ENCODE measurements at regions not wholly inside any gene's neighbourhood (a gene's known extent, or its start where the extent isn't known, plus 50 kb on each side); places are given as distances from the start of the nearest gene placed in this dataset.
"Not testable (repeated sequence)": the region's sequence is repeated elsewhere in the genome, so short reads cannot be mapped to it uniquely, and the experiment has no call there.

DNA sequence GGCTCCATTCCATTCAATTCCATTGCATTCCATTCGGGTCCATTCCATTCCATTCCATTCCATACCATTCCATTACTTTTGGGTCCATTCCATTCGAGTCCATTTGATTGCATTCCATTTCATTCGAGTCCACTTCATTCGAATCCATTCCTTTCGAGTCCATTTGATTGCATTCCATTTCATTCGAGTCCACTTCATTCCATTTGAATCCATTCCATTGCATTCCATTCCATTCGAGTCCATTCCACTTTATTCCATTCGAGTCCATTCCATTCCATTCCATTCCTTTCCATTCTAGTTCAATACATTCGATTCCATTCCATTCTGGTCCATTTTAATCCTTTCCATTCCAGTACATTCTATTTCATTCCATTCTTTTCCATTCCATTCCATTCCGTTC is 334.0 kb downstream of the ZNF33B start:
- H3K4me1 Mint-ChIP-seq, result peaks cover 0 to 23% (median 3%) of the 10 kb centered on the region in 3 donors
- DNase-seq (no peak), ATAC-seq (ENCODE audit: low read depth in 2 of 2) (no peak)
- H3K9me3 Mint-ChIP-seq, result peaks cover 88 to 98% (median 94%) of the 10 kb centered on the region in 7 donors
- H3K27ac Mint-ChIP-seq, result no peak overlapping the region
- H3K4me3 Mint-ChIP-seq, result no peak overlapping the region
- H3K27me3 Mint-ChIP-seq, result no peaks in the 10 kb centered on the region
- peaks cover 0 to 100% of the 10 kb centered on the region in 2 donors for H3K36me3 Mint-ChIP-seq

- DNase-seq; H3K4me1 Mint-ChIP-seq; H3K36me3 Mint-ChIP-seq; H3K4me3 Mint-ChIP-seq; H3K27me3 Mint-ChIP-seq; ATAC-seq (ENCODE audit: low read depth in 2 of 2); H3K27ac Mint-ChIP-seq: not testable (repeated sequence)
- H3K9me3 Mint-ChIP-seq, result peaks cover 0 to 14% (median 5%) of the 10 kb centered on the region in 7 donors
Observed at GRCh38 chr10:42281896-42282295, 356.5 kb downstream of the ZNF33B start.

- H3K27me3 Mint-ChIP-seq; H3K4me1 Mint-ChIP-seq; ATAC-seq (ENCODE audit: low read depth in 2 of 2); H3K36me3 Mint-ChIP-seq; DNase-seq; H3K27ac Mint-ChIP-seq; H3K4me3 Mint-ChIP-seq: not testable (repeated sequence)
- H3K9me3 Mint-ChIP-seq, result peaks cover 0 to 18% (median 14%) of the 10 kb centered on the region in 7 donors
Observed at GRCh38 chr10:42269788-42270187, 368.6 kb downstream of the ZNF33B start.

- not testable (repeated sequence) for DNase-seq; H3K27me3 Mint-ChIP-seq; H3K36me3 Mint-ChIP-seq; H3K4me3 Mint-ChIP-seq; H3K4me1 Mint-ChIP-seq; H3K27ac Mint-ChIP-seq; ATAC-seq (ENCODE audit: low read depth in 2 of 2)
- peaks cover 0 to 41% (median 23%) of the 10 kb centered on the region in 7 donors for H3K9me3 Mint-ChIP-seq
Observed at GRCh38 chr10:42263259-42263658, 375.1 kb downstream of the ZNF33B start.

DNA sequence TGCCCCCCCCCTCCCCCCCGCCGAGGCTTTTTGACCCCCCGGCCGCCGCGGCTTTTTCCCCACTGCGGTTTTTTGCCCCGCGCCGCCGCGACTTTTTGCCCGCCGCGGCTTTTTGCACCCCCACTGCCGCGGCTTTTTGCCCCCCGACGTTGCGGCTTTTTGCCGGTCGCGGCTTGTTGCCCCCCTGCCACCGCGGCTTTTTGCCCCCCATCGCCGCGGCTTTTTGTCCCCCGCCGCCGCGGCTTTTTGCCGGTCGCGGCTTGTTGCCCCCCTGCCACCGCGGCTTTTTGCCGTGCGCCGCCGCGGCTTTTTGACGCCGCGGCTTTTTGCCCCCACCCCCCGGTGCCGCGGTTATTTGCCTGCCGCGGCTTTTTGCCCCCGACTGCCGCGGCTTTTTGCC is 395.4 kb downstream of the ZNF33B start:
- not testable (repeated sequence) for H3K4me3 Mint-ChIP-seq; DNase-seq; ATAC-seq (ENCODE audit: low read depth in 2 of 2); H3K27ac Mint-ChIP-seq; H3K36me3 Mint-ChIP-seq; H3K4me1 Mint-ChIP-seq
- Mint-ChIP-seq H3K9me3 (peaks cover 0 to 21% (median 8%) of the 10 kb centered on the region in 7 donors), H3K27me3 (peaks cover 0 to 34% (median 0%) of the 10 kb centered on the region in 3 donors)

DNA sequence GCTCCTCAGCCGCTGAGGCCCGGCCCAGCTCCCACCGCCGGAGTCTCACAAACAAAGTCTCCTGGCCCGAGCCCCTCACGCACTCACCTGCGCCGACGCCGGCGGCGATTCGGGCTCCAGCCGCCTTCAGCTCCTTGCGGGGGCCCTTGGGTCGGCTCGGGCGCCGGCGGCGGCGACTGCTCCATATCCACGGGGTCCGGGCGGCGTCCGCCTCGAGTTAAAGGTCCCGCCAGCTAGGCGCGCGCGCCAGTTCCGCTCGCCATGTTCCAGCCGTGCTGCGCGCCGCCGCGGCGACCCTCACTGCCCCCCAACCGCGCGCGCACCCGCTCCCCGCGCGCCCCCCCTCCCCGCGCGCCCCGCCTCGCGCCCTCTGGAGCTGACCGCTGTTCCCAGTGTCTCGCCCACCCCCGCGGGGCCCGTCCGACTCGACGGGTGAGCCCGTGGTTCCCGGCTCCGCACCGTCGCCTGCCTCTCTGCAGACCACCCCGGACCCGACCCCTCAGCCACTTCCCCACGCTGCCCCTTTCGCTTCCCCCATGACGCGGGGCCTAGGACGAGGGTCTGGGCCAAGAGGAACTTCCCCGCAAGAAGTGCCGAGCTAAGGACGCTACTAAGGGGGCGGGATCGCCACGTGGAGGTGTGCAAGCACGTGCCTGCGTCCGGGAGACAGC is 396.1 kb downstream of the ZNF33B start:
- Mint-ChIP-seq H3K27me3 (peaks cover 0 to 33% (median 0%) of the 10 kb centered on the region in 3 donors), H3K9me3 (peaks cover 0 to 24% (median 8%) of the 10 kb centered on the region in 7 donors), H3K4me1 (peaks cover 0 to 3% (median 0%) of the 10 kb centered on the region in 3 donors), H3K36me3 (no peaks in the 10 kb centered on the region), H3K4me3 (peak overlapping the region in 3 of 8 donors; percentile 25 to 72 (median 52)), H3K27ac (peak overlapping the region in 1 of 6 donors; percentile 26)
- ATAC-seq (ENCODE audit: low read depth in 2 of 2) (no peak), DNase-seq (no peak)

DNA sequence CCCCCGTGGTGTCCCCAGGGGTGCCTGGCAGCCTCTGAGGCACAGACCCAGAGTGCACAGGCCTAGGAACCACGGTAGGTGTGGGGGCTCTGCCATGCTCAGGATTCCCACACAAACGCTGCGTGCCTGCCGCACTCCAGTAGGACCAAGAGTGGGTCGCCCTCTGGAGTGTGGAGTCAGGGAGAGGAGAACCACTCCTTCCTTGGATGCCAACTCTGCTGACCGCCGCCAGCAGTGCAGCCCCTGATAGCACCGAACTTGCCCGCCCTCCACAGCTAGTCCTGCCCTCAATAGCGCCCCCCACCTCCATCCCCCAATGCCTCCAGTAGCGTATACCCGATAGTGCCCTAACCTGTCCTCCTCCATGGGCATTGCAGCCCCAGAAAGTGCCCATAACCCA is 402.0 kb downstream of the ZNF33B start:
- H3K36me3 Mint-ChIP-seq; DNase-seq; H3K27ac Mint-ChIP-seq; ATAC-seq (ENCODE audit: low read depth in 2 of 2); H3K4me1 Mint-ChIP-seq; H3K27me3 Mint-ChIP-seq; H3K4me3 Mint-ChIP-seq: not testable (repeated sequence)
- peaks cover 0 to 18% (median 5%) of the 10 kb centered on the region in 7 donors for H3K9me3 Mint-ChIP-seq

- not testable (repeated sequence) for H3K27ac Mint-ChIP-seq
Observed at GRCh38 chr10:42235736-42236135, 402.6 kb downstream of the ZNF33B start.

GRCh38 chr10:42235241-42235640 is 403.1 kb downstream of the ZNF33B start:
- H3K27me3 Mint-ChIP-seq; H3K4me1 Mint-ChIP-seq; ATAC-seq (ENCODE audit: low read depth in 2 of 2); H3K27ac Mint-ChIP-seq; H3K36me3 Mint-ChIP-seq; H3K4me3 Mint-ChIP-seq; DNase-seq: not testable (repeated sequence)
- H3K9me3 Mint-ChIP-seq, result peaks cover 0 to 12% (median 3%) of the 10 kb centered on the region in 7 donors

More at GRCh38 chr10:42235736-42236135, 402.6 kb downstream of the ZNF33B start:
- DNase-seq; H3K27me3 Mint-ChIP-seq; ATAC-seq (ENCODE audit: low read depth in 2 of 2); H3K4me3 Mint-ChIP-seq; H3K4me1 Mint-ChIP-seq; H3K36me3 Mint-ChIP-seq: not testable (repeated sequence)
- peaks cover 0 to 13% (median 3%) of the 10 kb centered on the region in 7 donors for H3K9me3 Mint-ChIP-seq

- not testable (repeated sequence) for H3K27me3 Mint-ChIP-seq; H3K27ac Mint-ChIP-seq; H3K36me3 Mint-ChIP-seq; H3K4me3 Mint-ChIP-seq; ATAC-seq (ENCODE audit: low read depth in 2 of 2); H3K4me1 Mint-ChIP-seq; DNase-seq
- peaks cover 0 to 14% (median 3%) of the 10 kb centered on the region in 7 donors for H3K9me3 Mint-ChIP-seq
Observed at GRCh38 chr10:42234506-42234905, 403.9 kb downstream of the ZNF33B start.

GRCh38 chr10:42233461-42234206 is 404.7 kb downstream of the ZNF33B start:
- H3K4me1 Mint-ChIP-seq; H3K36me3 Mint-ChIP-seq; H3K27me3 Mint-ChIP-seq; H3K4me3 Mint-ChIP-seq; H3K27ac Mint-ChIP-seq; DNase-seq; ATAC-seq (ENCODE audit: low read depth in 2 of 2): not testable (repeated sequence)
- H3K9me3 Mint-ChIP-seq, result peaks cover 1 to 14% (median 3%) of the 10 kb centered on the region in 7 donors

DNA sequence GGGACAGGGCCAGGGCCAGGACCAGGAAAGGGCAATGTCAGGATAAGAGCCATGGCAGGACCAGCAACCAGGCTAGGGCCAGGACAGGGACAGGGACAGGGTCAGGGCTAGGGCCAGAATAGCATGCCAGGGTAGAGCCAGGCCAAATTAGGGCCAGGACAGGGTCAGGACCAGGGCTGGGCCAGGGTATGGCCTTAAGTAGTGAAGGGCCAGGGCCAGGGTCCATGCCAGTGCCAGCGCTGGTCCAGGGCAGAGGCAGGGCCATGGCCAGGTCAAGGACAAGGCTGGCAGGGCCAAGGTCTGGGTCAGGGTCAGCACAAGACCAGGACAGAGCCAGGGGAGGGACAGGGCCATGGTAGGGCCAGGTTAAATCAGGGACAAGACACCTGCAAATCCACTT is 405.4 kb downstream of the ZNF33B start:
- ATAC-seq (ENCODE audit: low read depth in 2 of 2); H3K27me3 Mint-ChIP-seq; H3K4me3 Mint-ChIP-seq; H3K36me3 Mint-ChIP-seq; DNase-seq; H3K4me1 Mint-ChIP-seq; H3K27ac Mint-ChIP-seq: not testable (repeated sequence)
- H3K9me3 Mint-ChIP-seq, result peaks cover 8 to 18% (median 9%) of the 10 kb centered on the region in 7 donors

DNA sequence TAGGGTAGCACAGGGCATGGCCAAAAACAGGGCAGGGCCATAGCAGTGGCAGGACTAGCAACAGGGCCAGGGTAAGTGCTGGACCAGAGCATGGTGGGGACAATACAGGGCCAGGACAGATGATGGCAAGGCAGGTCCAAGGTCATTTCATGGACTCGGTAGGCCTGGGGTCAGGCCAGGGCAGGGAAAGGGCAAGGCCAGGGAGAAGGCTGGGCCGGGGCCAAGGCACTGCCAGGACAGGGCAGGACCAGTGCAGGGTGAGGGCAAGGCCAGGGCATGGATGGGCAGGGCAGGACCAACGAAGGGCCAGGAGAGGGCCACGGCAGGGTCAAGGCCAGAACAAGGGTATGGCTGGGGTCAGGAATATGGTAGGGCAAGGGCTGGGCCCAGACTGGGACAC is 407.6 kb downstream of the ZNF33B start:
- H3K27ac Mint-ChIP-seq; H3K27me3 Mint-ChIP-seq; H3K4me1 Mint-ChIP-seq; ATAC-seq (ENCODE audit: low read depth in 2 of 2); DNase-seq; H3K4me3 Mint-ChIP-seq: not testable (repeated sequence)
- peaks cover 24 to 32% (median 28%) of the 10 kb centered on the region in 7 donors for H3K9me3 Mint-ChIP-seq
- H3K36me3 Mint-ChIP-seq, result peaks cover 5 to 29% of the 10 kb centered on the region in 2 donors

DNA sequence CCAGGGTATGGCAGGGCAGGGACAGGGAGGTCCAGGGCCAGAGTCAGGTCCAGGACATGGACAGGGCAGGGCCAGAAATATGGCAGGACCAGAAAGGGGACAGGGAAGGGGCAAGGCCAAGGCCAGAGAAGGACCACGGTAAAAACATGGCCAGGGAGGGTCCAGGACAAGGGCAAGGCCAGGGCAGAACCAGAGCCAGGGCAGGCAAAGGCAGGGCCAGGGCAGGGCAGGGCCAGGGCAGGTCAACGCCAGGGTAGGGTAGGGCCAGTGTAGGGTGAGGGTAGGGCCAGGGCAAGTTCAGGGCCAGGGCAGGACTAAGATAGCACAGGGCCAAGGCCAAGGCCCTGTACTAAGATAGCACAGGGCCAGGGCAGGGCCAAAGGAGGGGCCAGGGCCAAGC is 408.3 kb downstream of the ZNF33B start:
- not testable (repeated sequence) for H3K27me3 Mint-ChIP-seq; H3K27ac Mint-ChIP-seq; ATAC-seq (ENCODE audit: low read depth in 2 of 2); DNase-seq; H3K4me3 Mint-ChIP-seq; H3K4me1 Mint-ChIP-seq
- Mint-ChIP-seq H3K9me3 (peaks cover 24 to 31% (median 28%) of the 10 kb centered on the region in 7 donors), H3K36me3 (peaks cover 5 to 29% of the 10 kb centered on the region in 2 donors)

Measured in naive B cell (primary cell).